K562 (cell line): ENCODE measurements at regions not wholly inside any gene's neighbourhood (a gene's known extent, or its start where the extent isn't known, plus 50 kb on each side); places are given as distances from the start of the nearest gene placed in this dataset.

ENCODE experiments used
- ATAC-seq: fragments of 200-7000 bp; cut with Tn5 transposase; 3 replicates; pipeline ENCODE4 v1.9.1; 2020; ENCODE audit warnings: moderate library complexity
- BruUV-seq: library from RNA; stranded (reverse); fragments of 400-500 nt; replicated peaks from 2 replicates; lab custom pipeline; 2021; lab: Mats Ljungman, UMichigan
- CTCF ChIA-PET: fragments of 300-600 bp; formaldehyde crosslinking; extraction: SDS; loops from one replicate; lab custom pipeline; 2021; ENCODE audit warnings: low intra/inter-chr PET ratio; lab: Yijun Ruan, JAX
- POLR2A ChIA-PET: fragments of 300-600, 350-650 bp; sonication (Branson Sonifier 250); formaldehyde crosslinking; extraction: SDS; loops from one replicate; lab custom pipeline; 2021; ENCODE audit warnings: antibody characterized with exemption, inconsistent platforms; lab: Yijun Ruan, JAX
- DNase-seq, 4 experiments: peaks; one replicate each; pipeline versions ENCODE4 v3.0.0 to v3.0.0-alpha.2; 2011 to 2018; ENCODE audit warnings: low spot score in 3 of 4, mixed read lengths in 3 of 4; ENCODE audit errors: extremely low read depth in 1 of 4
- FAIRE-seq: peaks from 2 replicates; lab custom pipeline; 2011; peaks lifted over from hg19 to GRCh38; lab: Jason Lieb, UNC
- H2AFZ ChIP-seq: 2 replicates; pipeline ENCODE4 v1.6.0; 2011; ENCODE audit warnings: low read depth, low read length, control low read depth, inconsistent platforms
- H3K27ac ChIP-seq: fragments of 200-600 bp; 3 replicates; pipeline ENCODE4 v1.8.0; 2011; ENCODE audit warnings: low read depth, mild to moderate bottlenecking, control low read depth, inconsistent platforms, low read length, moderate library complexity, mixed read lengths; ENCODE audit errors: extremely low read depth
- H3K27me3 ChIP-seq, 2 experiments: fragments of 300-600 bp in 1 of 2; 2 replicates in 1 of 2; 3 replicates in 1 of 2; pipeline versions ENCODE4 v1.6.0 to v1.8.0; 2011; ENCODE audit warnings: inconsistent platforms in 2 of 2, low read length in 2 of 2, mild to moderate bottlenecking in 1 of 2, mixed read lengths in 1 of 2, moderate library complexity in 1 of 2; ENCODE audit not compliant: control insufficient read depth in 2 of 2, insufficient read depth in 2 of 2
- H3K36me3 ChIP-seq: fragments of 300-600 bp; 3 replicates; pipeline ENCODE4 v1.8.0; 2011; ENCODE audit warnings: mild to moderate bottlenecking, low read length, inconsistent platforms; ENCODE audit not compliant: control insufficient read depth, insufficient read depth
- H3K4me1 ChIP-seq, 2 experiments: fragments of 200-600 bp in 1 of 2; replicated peaks in 1 of 2; 2 replicates in 1 of 2; 3 replicates in 1 of 2; pipeline versions ENCODE4 v1.5.1 to v1.8.0; 2011; ENCODE audit warnings: inconsistent platforms in 2 of 2, low read length in 2 of 2, mild to moderate bottlenecking in 1 of 2, mixed read lengths in 1 of 2, moderate library complexity in 1 of 2; ENCODE audit not compliant: control insufficient read depth in 2 of 2, insufficient read depth in 2 of 2
- H3K4me2 ChIP-seq: 2 replicates; pipeline ENCODE4 v1.6.1; 2011; ENCODE audit warnings: low read length, control low read depth, inconsistent platforms, mixed read lengths; ENCODE audit not compliant: insufficient read depth
- H3K4me3 ChIP-seq: fragments of 200-600 bp; sonication (generic), shearing (Covaris generic); 2 replicates; pipeline ENCODE4 v1.5.1; 2016; ENCODE audit warnings: control low read depth, inconsistent platforms
- H3K79me2 ChIP-seq: fragments of 200-600 bp; 3 replicates; pipeline ENCODE4 v1.8.0; 2011; ENCODE audit warnings: low read length, inconsistent platforms; ENCODE audit not compliant: control insufficient read depth, insufficient read depth
- H3K9ac ChIP-seq, 2 experiments: 2 replicates each; pipeline versions ENCODE4 v1.6.0 to v1.6.1; 2011; ENCODE audit warnings: low read depth in 2 of 2, low read length in 2 of 2, control low read depth in 1 of 2, inconsistent platforms in 1 of 2, mild to moderate bottlenecking in 1 of 2, mixed read lengths in 1 of 2; ENCODE audit not compliant: insufficient read depth in 1 of 2
- H3K9me1 ChIP-seq: one replicate; pipeline ENCODE4 v1.6.0; 2011; ENCODE audit warnings: inconsistent platforms, mild to moderate bottlenecking, low read length, moderate library complexity; ENCODE audit not compliant: control insufficient read depth, insufficient read depth
- H3K9me3 ChIP-seq: replicated peaks from 2 replicates; pipeline ENCODE4 v1.5.1; 2011; ENCODE audit warnings: low read depth, low read length, inconsistent platforms; ENCODE audit not compliant: control insufficient read depth, insufficient read depth
- H4K20me1 ChIP-seq: replicated peaks from 2 replicates; pipeline ENCODE4 v1.6.1; 2011; ENCODE audit warnings: low read length, inconsistent platforms, mixed read lengths; ENCODE audit not compliant: control insufficient read depth, insufficient read depth
- FOXJ2 ChIP-seq: fragments of 200-800 bp; sonication (Bioruptor generic); IDR thresholded peaks from 2 replicates; pipeline ENCODE4 v1.6.1; 2016; ENCODE audit warnings: missing genetic modification characterization, missing compliant biosample characterization
- MAFF ChIP-seq: IDR thresholded peaks from 2 replicates; pipeline ENCODE4 v1.6.1; 2012; ENCODE audit warnings: low read length, improper control_type of control experiment
- WGBS: fragments of 100-300 bp; shearing (Covaris generic); methylation state at CpG from one replicate; pipeline ENCODE4 v1.1.6; 2016; ENCODE audit warnings: low coverage, mixed read lengths; ENCODE audit not compliant: insufficient coverage; ENCODE audit errors: missing lambda C conversion rate; 5-methylcytosine and 5-hydroxymethylcytosine counted together
- in situ Hi-C: fragments of 300-500 bp; cut with MboI; formaldehyde crosslinking; loops from 4 replicates; pipeline ENCODE4 v1.15.0; 2018; ENCODE audit warnings: inconsistent platforms, mixed read lengths
- intact Hi-C: fragments of 100-400 bp; cut with micrococcal nuclease; formaldehyde crosslinking; loops from 2 replicates; pipeline ENCODE4 v1.14.2; 2022
- TF ChIP-seq, protein P1 (sequence below), 2 experiments: fragments of 200-800 bp in 1 of 2; sonication (Bioruptor generic) in 1 of 2; sonication (generic) in 1 of 2; formaldehyde crosslinking in 1 of 2; IDR thresholded peaks in 1 of 2; conservative IDR thresholded peaks in 1 of 2; 2 replicates each; pipeline versions ENCODE4 v1.5.0 to v1.6.1; 2016 to 2020; ENCODE audit warnings: missing compliant biosample characterization in 1 of 2, missing genetic modification characterization in 1 of 2, missing genetic modification reagents in 1 of 2

DNA sequence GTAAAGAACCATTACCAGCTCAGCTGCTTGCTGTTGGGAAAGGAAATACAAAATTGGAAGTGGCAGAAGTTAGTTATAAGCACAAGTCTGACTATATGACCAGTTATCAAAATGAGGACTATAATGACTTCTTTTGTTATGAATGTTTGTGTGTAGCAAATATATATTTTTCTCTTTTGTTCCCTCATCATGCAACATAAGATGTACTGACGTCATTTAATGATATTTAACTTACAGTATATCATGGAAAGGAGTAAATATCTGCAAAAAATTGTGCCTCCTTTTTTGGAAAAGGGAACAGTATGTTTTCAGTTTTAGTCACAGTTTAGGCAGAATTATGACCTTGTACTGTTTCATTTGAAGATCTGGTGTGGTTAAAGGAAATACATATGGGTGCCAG, 356.3 kb upstream of the SLITRK5 start:
- H3K4me2 ChIP-seq = no peak overlapping the region
- no peak overlapping the region for H3K4me3 ChIP-seq
- H3K79me2 ChIP-seq = no peaks in the 10 kb centered on the region
- H3K9me3 ChIP-seq = no peaks in the 10 kb centered on the region
- no TSS peak for BruUV-seq
- H3K27ac ChIP-seq = no peak overlapping the region
- FAIRE-seq = no peak
- in situ Hi-C loops (no loop called here), intact Hi-C loops (no loop called here)
- no peak for ATAC-seq
- H3K36me3 ChIP-seq = no peaks in the 10 kb centered on the region
- WGBS = 13% methylated on average over 1 of the region's 1 CpG
- H3K4me1 ChIP-seq = no peaks in the 10 kb centered on the region
- H3K9ac ChIP-seq = no peak overlapping the region
- no peaks in the 10 kb centered on the region for H3K9me1 ChIP-seq
- H4K20me1 ChIP-seq = no peaks in the 10 kb centered on the region
- DNase-seq = no peak
- H3K27me3 ChIP-seq = no peaks in the 10 kb centered on the region
- TF ChIP-seq FOXJ2 (tag) = no peak
- POLR2A ChIA-PET = no interaction called here
- H2AFZ ChIP-seq = no peak overlapping the region
- CTCF ChIA-PET = no interaction called here

DNA sequence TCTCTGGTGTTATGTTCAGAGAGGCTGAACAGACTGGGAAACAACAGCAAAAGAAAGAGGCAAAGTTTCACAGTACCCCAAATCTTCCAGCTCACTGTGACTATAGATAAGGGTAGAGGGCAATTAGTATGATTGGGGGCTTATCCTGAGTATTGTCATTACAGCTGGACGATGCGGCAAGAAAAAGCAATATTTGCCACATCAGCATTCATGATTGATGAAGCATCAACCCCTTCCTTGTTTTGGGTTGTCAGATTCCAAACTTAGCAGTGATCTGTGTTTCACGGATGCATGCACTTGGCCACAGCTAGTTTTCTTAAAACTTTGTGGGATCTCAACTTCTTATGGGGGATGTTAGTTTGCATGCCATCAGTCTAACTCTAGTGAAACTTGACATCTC, 348.8 kb upstream of the SLITRK5 start:
- FAIRE-seq (no peak), ATAC-seq (no peak), DNase-seq (no peak)
- H3K4me3 ChIP-seq = no peak overlapping the region
- ChIA-PET CTCF (no interaction called here), POLR2A (no interaction called here)
- H3K36me3 ChIP-seq = no peaks in the 10 kb centered on the region
- H3K9me1 ChIP-seq = no peaks in the 10 kb centered on the region
- no TSS peak for BruUV-seq
- H4K20me1 ChIP-seq = no peaks in the 10 kb centered on the region
- in situ Hi-C loops = no loop called here
- no peak overlapping the region for H2AFZ ChIP-seq
- H3K9ac ChIP-seq = no peak overlapping the region
- no peaks in the 10 kb centered on the region for H3K9me3 ChIP-seq
- H3K4me2 ChIP-seq = no peak overlapping the region
- no peaks in the 10 kb centered on the region for H3K27me3 ChIP-seq
- no peak overlapping the region for H3K27ac ChIP-seq
- H3K79me2 ChIP-seq = no peaks in the 10 kb centered on the region
- intact Hi-C loops = no loop called here
- WGBS = 4% methylated on average over 3 of the region's 3 CpGs
- TF ChIP-seq, protein P1, sequence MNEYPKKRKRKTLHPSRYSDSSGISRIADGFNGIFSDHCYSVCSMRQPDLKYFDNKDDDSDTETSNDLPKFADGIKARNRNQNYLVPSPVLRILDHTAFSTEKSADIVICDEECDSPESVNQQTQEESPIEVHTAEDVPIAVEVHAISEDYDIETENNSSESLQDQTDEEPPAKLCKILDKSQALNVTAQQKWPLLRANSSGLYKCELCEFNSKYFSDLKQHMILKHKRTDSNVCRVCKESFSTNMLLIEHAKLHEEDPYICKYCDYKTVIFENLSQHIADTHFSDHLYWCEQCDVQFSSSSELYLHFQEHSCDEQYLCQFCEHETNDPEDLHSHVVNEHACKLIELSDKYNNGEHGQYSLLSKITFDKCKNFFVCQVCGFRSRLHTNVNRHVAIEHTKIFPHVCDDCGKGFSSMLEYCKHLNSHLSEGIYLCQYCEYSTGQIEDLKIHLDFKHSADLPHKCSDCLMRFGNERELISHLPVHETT (CRISPR knock-in tag; conservative IDR thresholded peaks at IDR 0.05 in 1 of 2, IDR thresholded peaks at IDR 0.05 in 1 of 2) = no peak
- TF ChIP-seq MAFF = 0 out of 2 replicates have a peak, but pooled peaks have one; percentile 7
- no peaks in the 10 kb centered on the region for H3K4me1 ChIP-seq
